SKM-1 treated with dmso at 0.1 percent for 144 hours (cell line): ENCODE measurements at regions not wholly inside any gene's neighbourhood (a gene's known extent, or its start where the extent isn't known, plus 50 kb on each side); places are given as distances from the start of the nearest gene placed in this dataset.
A peak's percentile ranks its signal among the peaks of the same experiment; 100 is the strongest.

Experiments
- DNase-seq: peaks from one replicate; lab custom pipeline; 2025; ENCODE audit not compliant: unreplicated experiment; lab: John Stamatoyannopoulos, UW

GRCh38 chr1:172976222-172977041, 74.3 kb downstream of the TNFSF18 start:
- no peak for DNase-seq

GRCh38 chr1:172977296-172978017, 73.3 kb downstream of the TNFSF18 start:
- DNase-seq = peak; percentile 11

- no peak for DNase-seq
Observed at GRCh38 chr1:172978595-172978994, 72.1 kb downstream of the TNFSF18 start.

- DNase-seq = no peak
Observed at GRCh38 chr1:172979828-172980227, 70.9 kb downstream of the TNFSF18 start.

- DNase-seq = no peak
Observed at GRCh38 chr1:172980456-172980855, 70.3 kb downstream of the TNFSF18 start.

- no peak for DNase-seq
Observed at GRCh38 chr1:172980971-172981370, 69.8 kb downstream of the TNFSF18 start.
